Neural progenitor cell (in vitro differentiated cells): ENCODE measurements at regions not wholly inside any gene's neighbourhood (a gene's known extent, or its start where the extent isn't known, plus 50 kb on each side); places are given as distances from the start of the nearest gene placed in this dataset.

Source experiments
- EZH2 ChIP-seq: fragments of 200-600 bp; sonication (generic); IDR thresholded peaks from 2 replicates; pipeline ENCODE4 v1.6.1; 2017; ENCODE audit warnings: antibody characterized with exemption, mild to moderate bottlenecking, moderate library complexity
- TF ChIP-seq, protein P1 (sequence below): fragments of 200-600 bp; sonication (generic); IDR thresholded peaks from 2 replicates; pipeline ENCODE4 v1.5.1; 2017; ENCODE audit warnings: antibody characterized with exemption, mild to moderate bottlenecking

GRCh38 chr4:27233531-27233930 is 372.9 kb downstream of the STIM2 start:
- TF ChIP-seq, protein P1, sequence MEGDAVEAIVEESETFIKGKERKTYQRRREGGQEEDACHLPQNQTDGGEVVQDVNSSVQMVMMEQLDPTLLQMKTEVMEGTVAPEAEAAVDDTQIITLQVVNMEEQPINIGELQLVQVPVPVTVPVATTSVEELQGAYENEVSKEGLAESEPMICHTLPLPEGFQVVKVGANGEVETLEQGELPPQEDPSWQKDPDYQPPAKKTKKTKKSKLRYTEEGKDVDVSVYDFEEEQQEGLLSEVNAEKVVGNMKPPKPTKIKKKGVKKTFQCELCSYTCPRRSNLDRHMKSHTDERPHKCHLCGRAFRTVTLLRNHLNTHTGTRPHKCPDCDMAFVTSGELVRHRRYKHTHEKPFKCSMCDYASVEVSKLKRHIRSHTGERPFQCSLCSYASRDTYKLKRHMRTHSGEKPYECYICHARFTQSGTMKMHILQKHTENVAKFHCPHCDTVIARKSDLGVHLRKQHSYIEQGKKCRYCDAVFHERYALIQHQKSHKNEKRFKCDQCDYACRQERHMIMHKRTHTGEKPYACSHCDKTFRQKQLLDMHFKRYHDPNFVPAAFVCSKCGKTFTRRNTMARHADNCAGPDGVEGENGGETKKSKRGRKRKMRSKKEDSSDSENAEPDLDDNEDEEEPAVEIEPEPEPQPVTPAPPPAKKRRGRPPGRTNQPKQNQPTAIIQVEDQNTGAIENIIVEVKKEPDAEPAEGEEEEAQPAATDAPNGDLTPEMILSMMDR, result no peak
- no peak for TF ChIP-seq EZH2
